T-helper 2 cell treated with Interferon-gamma antibody and Interleukin-4, amounts not matched to agents 5 μg/mL and 100 μg/mL, for 36 hours (primary cell): ENCODE measurements at regions not wholly inside any gene's neighbourhood (a gene's known extent, or its start where the extent isn't known, plus 50 kb on each side); places are given as distances from the start of the nearest gene placed in this dataset.

Experiments
- DNase-seq: peaks from one replicate; pipeline ENCODE4 v3.0.0; 2021; ENCODE audit warnings: low spot score
- H3K27ac Mint-ChIP-seq: one replicate; pipeline ENCODE4 v1.8.0; 2021; ENCODE audit warnings: mild to moderate bottlenecking, mixed read lengths
- H3K27me3 Mint-ChIP-seq: one replicate; pipeline ENCODE4 v1.8.0; 2021; ENCODE audit warnings: low read depth, mixed read lengths
- H3K36me3 Mint-ChIP-seq: one replicate; pipeline ENCODE4 v1.8.0; 2021; ENCODE audit warnings: low read depth, mixed read lengths
- H3K4me1 Mint-ChIP-seq: one replicate; pipeline ENCODE4 v1.8.0; 2021; ENCODE audit warnings: low read depth, mixed read lengths
- H3K4me3 Mint-ChIP-seq: one replicate; pipeline ENCODE4 v1.8.0; 2022; ENCODE audit warnings: mild to moderate bottlenecking, moderate library complexity, mixed read lengths
- H3K9me3 Mint-ChIP-seq: one replicate; pipeline ENCODE4 v1.8.0; 2021; ENCODE audit warnings: mixed read lengths

DNA sequence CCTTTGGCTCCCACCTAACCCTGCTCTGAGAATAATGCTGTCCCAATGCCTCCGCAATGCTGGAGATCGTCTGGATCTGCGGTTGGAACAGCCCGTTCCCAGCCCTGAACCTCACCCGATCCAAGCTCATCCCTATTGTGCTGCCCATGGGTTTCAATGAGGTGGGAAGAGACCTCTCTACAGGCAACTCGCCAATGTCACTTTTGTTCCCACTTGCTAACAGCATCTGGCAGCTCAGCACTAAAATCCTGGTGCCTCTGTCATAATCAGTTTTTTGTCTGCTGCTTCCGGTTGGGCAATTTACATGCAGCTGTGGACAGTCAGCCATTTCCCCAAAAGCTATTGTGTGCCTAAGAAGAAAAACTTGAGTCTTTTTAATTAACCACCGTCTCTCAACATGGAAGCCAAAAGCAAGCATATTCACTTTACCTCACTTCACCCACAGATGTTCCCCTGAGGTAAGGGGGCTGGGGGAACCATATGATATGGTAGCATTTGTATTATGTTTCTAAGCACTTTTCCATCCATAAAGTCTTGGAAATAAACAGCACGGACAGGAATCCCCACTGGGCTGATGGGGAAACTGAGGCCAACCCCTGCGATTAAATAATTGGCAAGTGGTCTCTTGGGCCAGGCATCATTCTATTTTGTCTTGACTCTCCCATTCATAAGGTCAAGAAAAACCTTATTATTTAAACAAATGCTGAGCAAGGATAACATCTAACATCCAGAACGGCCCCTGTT lies 159.2 kb upstream of the CDH5 start:
- Mint-ChIP-seq H3K4me1 (no peaks in the 10 kb centered on the region), H3K4me3 (no peak overlapping the region), H3K27me3 (no peaks in the 10 kb centered on the region), H3K27ac (no peak overlapping the region), H3K9me3 (no peaks in the 10 kb centered on the region), H3K36me3 (no peaks in the 10 kb centered on the region)
- DNase-seq = no peak

GRCh38 chr16:66206363-66206762 lies 160.1 kb upstream of the CDH5 start:
- H3K36me3 Mint-ChIP-seq = no peaks in the 10 kb centered on the region
- no peaks in the 10 kb centered on the region for H3K27me3 Mint-ChIP-seq
- H3K4me1 Mint-ChIP-seq = no peaks in the 10 kb centered on the region
- no peak overlapping the region for H3K4me3 Mint-ChIP-seq
- no peaks in the 10 kb centered on the region for H3K9me3 Mint-ChIP-seq
- no peak overlapping the region for H3K27ac Mint-ChIP-seq
- DNase-seq = no peak

GRCh38 chr16:66205287-66206231 lies 160.9 kb upstream of the CDH5 start:
- H3K9me3 Mint-ChIP-seq = no peaks in the 10 kb centered on the region
- no peak overlapping the region for H3K27ac Mint-ChIP-seq
- H3K4me1 Mint-ChIP-seq = no peaks in the 10 kb centered on the region
- H3K27me3 Mint-ChIP-seq = no peaks in the 10 kb centered on the region
- no peaks in the 10 kb centered on the region for H3K36me3 Mint-ChIP-seq
- no peak for DNase-seq
- no peak overlapping the region for H3K4me3 Mint-ChIP-seq

DNA sequence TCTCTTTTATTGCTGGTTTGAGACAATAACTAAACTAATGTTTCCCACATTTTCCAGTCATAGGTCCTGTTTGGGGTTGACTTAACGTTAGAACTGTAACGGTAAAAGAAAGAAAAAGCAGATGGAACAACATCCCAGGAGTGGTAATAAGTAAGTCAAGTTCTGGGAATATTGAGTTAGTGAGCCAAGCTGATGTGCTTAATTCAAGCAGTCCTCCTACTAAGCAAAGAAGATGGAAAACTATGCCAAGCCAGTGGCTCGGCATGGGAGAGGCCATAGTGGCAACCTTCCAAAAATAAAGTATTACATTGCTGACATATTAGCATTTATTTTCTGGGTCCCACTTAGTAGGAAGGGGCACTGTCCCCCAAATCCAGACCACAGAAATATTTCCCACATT lies 161.7 kb upstream of the CDH5 start:
- no peak for DNase-seq
- Mint-ChIP-seq H3K4me1 (no peaks in the 10 kb centered on the region), H3K4me3 (no peak overlapping the region), H3K27ac (no peak overlapping the region), H3K27me3 (no peaks in the 10 kb centered on the region), H3K9me3 (no peaks in the 10 kb centered on the region), H3K36me3 (no peaks in the 10 kb centered on the region)

DNA sequence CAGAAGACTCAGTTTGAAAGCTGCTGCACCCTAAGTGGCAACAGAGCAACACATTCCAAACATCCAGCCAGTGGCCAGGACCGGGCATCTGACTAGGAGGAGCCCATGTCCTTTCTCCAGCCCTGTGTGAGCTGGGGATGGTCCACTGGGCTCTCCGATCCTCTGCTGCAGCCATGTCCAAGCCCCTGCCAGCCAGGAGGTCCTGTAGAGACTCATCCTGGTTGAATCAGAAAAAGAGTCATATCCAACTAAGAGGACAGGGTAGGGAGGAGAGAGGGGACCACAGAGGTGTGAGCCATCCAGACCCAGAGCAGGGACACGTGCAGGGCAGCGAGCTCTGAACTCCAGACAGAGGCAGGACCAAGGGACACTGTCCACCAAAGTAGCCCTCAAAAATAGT lies 163.0 kb upstream of the CDH5 start:
- Mint-ChIP-seq H3K9me3 (no peaks in the 10 kb centered on the region), H3K27me3 (no peaks in the 10 kb centered on the region), H3K4me1 (no peaks in the 10 kb centered on the region), H3K36me3 (no peaks in the 10 kb centered on the region), H3K4me3 (no peak overlapping the region), H3K27ac (no peak overlapping the region)
- no peak for DNase-seq

GRCh38 chr16:66199189-66199588 lies 167.3 kb upstream of the CDH5 start:
- Mint-ChIP-seq H3K36me3 (no peaks in the 10 kb centered on the region), H3K9me3 (no peaks in the 10 kb centered on the region), H3K4me3 (no peak overlapping the region), H3K4me1 (no peaks in the 10 kb centered on the region), H3K27ac (no peak overlapping the region), H3K27me3 (no peaks in the 10 kb centered on the region)
- DNase-seq = no peak

- no peaks in the 10 kb centered on the region for H3K27me3 Mint-ChIP-seq
- H3K27ac Mint-ChIP-seq = no peak overlapping the region
- H3K36me3 Mint-ChIP-seq = no peaks in the 10 kb centered on the region
- H3K4me3 Mint-ChIP-seq = no peak overlapping the region
- H3K4me1 Mint-ChIP-seq = no peaks in the 10 kb centered on the region
- no peak for DNase-seq
- H3K9me3 Mint-ChIP-seq = no peaks in the 10 kb centered on the region
Observed at GRCh38 chr16:66198641-66199040, 167.8 kb upstream of the CDH5 start.

- H3K36me3 Mint-ChIP-seq = no peaks in the 10 kb centered on the region
- H3K4me3 Mint-ChIP-seq = no peak overlapping the region
- H3K4me1 Mint-ChIP-seq = no peaks in the 10 kb centered on the region
- no peaks in the 10 kb centered on the region for H3K27me3 Mint-ChIP-seq
- no peak overlapping the region for H3K27ac Mint-ChIP-seq
- no peak for DNase-seq
- H3K9me3 Mint-ChIP-seq = no peaks in the 10 kb centered on the region
Observed at GRCh38 chr16:66197668-66198278, 168.7 kb upstream of the CDH5 start.

GRCh38 chr16:66196770-66197169 lies 169.7 kb upstream of the CDH5 start:
- Mint-ChIP-seq H3K27ac (no peak overlapping the region), H3K9me3 (no peaks in the 10 kb centered on the region), H3K4me3 (no peak overlapping the region), H3K27me3 (no peaks in the 10 kb centered on the region), H3K4me1 (no peaks in the 10 kb centered on the region), H3K36me3 (no peaks in the 10 kb centered on the region)
- DNase-seq = no peak

DNA sequence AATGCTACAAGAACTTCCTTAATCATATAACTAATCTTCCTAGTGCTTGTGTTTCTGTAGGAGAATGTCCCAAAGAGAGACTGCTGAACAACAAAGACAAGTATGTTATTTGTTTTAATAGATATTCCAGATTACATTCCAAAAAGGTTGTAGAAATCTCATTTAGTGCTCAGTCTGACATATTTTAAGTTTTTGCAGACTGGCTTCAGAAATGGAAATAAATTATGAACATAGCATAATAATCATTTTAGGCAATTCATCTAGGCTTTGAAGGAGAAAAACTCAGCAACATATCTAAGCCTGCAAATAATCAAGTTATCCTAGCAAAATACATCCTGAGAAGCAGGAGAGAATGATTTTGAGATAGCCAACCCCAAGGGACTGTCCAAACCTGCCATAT lies 171.6 kb upstream of the CDH5 start:
- Mint-ChIP-seq H3K27ac (no peak overlapping the region), H3K4me1 (no peaks in the 10 kb centered on the region), H3K27me3 (no peaks in the 10 kb centered on the region), H3K4me3 (no peak overlapping the region), H3K36me3 (no peaks in the 10 kb centered on the region), H3K9me3 (no peaks in the 10 kb centered on the region)
- no peak for DNase-seq

- no peak overlapping the region for H3K27ac Mint-ChIP-seq
- no peak for DNase-seq
- H3K4me3 Mint-ChIP-seq = no peak overlapping the region
- no peaks in the 10 kb centered on the region for H3K27me3 Mint-ChIP-seq
- no peaks in the 10 kb centered on the region for H3K4me1 Mint-ChIP-seq
- no peaks in the 10 kb centered on the region for H3K9me3 Mint-ChIP-seq
- no peaks in the 10 kb centered on the region for H3K36me3 Mint-ChIP-seq
Observed at GRCh38 chr16:66193543-66194229, 172.8 kb upstream of the CDH5 start.

DNA sequence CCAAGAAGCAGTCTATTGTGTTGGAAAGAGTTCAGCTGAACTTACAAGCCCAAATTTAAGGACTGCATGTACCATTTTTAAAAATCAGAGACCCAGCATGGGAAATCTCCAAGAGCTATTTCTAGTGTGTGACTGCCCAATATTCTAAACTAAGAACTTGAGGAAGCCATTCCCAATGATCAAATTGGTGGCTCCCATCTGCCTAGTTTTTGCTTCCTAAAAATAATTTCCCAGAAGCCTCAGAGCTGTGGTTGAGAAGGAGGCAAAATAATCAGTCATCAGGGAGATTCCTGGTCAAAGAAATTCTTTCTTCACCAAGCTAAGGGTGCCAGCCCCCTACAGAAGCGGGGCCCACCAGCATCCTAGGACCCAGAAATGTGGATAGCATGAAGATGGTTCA lies 176.1 kb upstream of the CDH5 start:
- no peak overlapping the region for H3K4me3 Mint-ChIP-seq
- no peak for DNase-seq
- H3K9me3 Mint-ChIP-seq = no peaks in the 10 kb centered on the region
- H3K27ac Mint-ChIP-seq = no peak overlapping the region
- H3K4me1 Mint-ChIP-seq = no peaks in the 10 kb centered on the region
- H3K27me3 Mint-ChIP-seq = no peaks in the 10 kb centered on the region
- no peaks in the 10 kb centered on the region for H3K36me3 Mint-ChIP-seq

DNA sequence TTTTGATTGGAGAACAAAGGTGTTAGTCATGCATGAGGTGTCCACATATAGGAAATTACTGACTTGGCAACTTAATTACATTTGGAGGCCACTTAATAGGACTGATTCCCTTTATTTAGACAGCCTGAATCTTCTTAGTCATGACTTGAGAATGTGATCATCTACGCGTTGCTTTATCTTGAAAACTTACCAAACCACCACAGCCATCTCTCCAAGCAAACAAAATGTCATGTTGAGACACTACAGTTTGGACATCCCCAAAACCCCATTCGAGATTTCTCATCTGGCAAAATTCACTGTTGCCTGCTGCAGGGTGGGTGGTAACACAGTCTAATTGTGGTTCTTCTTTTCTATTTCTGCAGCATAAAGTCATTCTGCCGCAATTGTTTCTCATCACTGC lies 176.5 kb upstream of the CDH5 start:
- no peaks in the 10 kb centered on the region for H3K4me1 Mint-ChIP-seq
- H3K27ac Mint-ChIP-seq = no peak overlapping the region
- DNase-seq = no peak
- no peaks in the 10 kb centered on the region for H3K36me3 Mint-ChIP-seq
- no peaks in the 10 kb centered on the region for H3K27me3 Mint-ChIP-seq
- no peak overlapping the region for H3K4me3 Mint-ChIP-seq
- H3K9me3 Mint-ChIP-seq = no peaks in the 10 kb centered on the region
